CD4-positive, alpha-beta memory T cell (primary cell): ENCODE measurements at regions not wholly inside any gene's neighbourhood (a gene's known extent, or its start where the extent isn't known, plus 50 kb on each side); places are given as distances from the start of the nearest gene placed in this dataset.
"Not testable (repeated sequence)": the region's sequence is repeated elsewhere in the genome, so short reads cannot be mapped to it uniquely, and the experiment has no call there.

Experiments used
- CTCF ChIA-PET: fragments of 350-600 bp; sonication (Branson Sonifier 250); formaldehyde crosslinking; loops from one replicate; lab custom pipeline; 2021; ENCODE audit warnings: inconsistent platforms; ENCODE audit not compliant: partially characterized antibody; lab: Charles Lee
- POLR2A ChIA-PET: fragments of 350-600 bp; sonication (Branson Sonifier 250); formaldehyde crosslinking; loops from one replicate; lab custom pipeline; 2021; ENCODE audit not compliant: partially characterized antibody; lab: Charles Lee
- DNase-seq, 5 donors: peaks; one replicate each; pipeline versions ENCODE4 v3.0.0 to v3.0.0-alpha.2; 2020 to 2022; ENCODE audit warnings: mixed read lengths in 1 of 5
- H3K27ac ChIP-seq: one replicate; pipeline ENCODE4 v1.7.0; 2013; ENCODE audit warnings: low read depth, low read length
- H3K27me3 ChIP-seq: 2 replicates; pipeline ENCODE4 v1.7.0; 2013; ENCODE audit warnings: mild to moderate bottlenecking, low read length, moderate library complexity; ENCODE audit not compliant: insufficient read depth
- H3K36me3 ChIP-seq: 2 replicates; pipeline ENCODE4 v1.7.0; 2013; ENCODE audit warnings: mild to moderate bottlenecking, low read length, moderate library complexity; ENCODE audit not compliant: insufficient read depth
- H3K4me1 ChIP-seq: 2 replicates; pipeline ENCODE4 v1.7.0; 2013; ENCODE audit warnings: mild to moderate bottlenecking, low read length, moderate library complexity; ENCODE audit not compliant: insufficient read depth
- H3K4me3 ChIP-seq, 2 donors: one replicate each; pipeline ENCODE4 v1.7.0; 2013; ENCODE audit warnings: low read length in 2 of 2, mild to moderate bottlenecking in 1 of 2
- H3K9me3 ChIP-seq, 2 donors: one replicate each; pipeline ENCODE4 v1.7.0; 2013; ENCODE audit warnings: low read length in 2 of 2, control low read depth in 1 of 2; ENCODE audit not compliant: control insufficient read depth in 1 of 2
- H3K27ac Mint-ChIP-seq, 7 donors: one replicate each; pipeline ENCODE4 v1.8.0; 2020 to 2021; ENCODE audit warnings: mixed read lengths in 7 of 7, mild to moderate bottlenecking in 6 of 7, inconsistent platforms in 3 of 7, moderate library complexity in 3 of 7
- H3K27me3 Mint-ChIP-seq, 2 donors: one replicate each; pipeline ENCODE4 v1.8.0; 2020 to 2021; ENCODE audit warnings: mixed read lengths in 2 of 2
- H3K36me3 Mint-ChIP-seq, 2 donors: one replicate each; pipeline ENCODE4 v1.8.0; 2020 to 2021; ENCODE audit warnings: mixed read lengths in 2 of 2, inconsistent platforms in 1 of 2, mild to moderate bottlenecking in 1 of 2
- H3K4me1 Mint-ChIP-seq, 4 donors: one replicate each; pipeline ENCODE4 v1.8.0; 2020 to 2021; ENCODE audit warnings: mixed read lengths in 4 of 4, mild to moderate bottlenecking in 1 of 4
- H3K4me3 Mint-ChIP-seq, 8 donors: one replicate each; pipeline ENCODE4 v1.8.0; 2020 to 2021; ENCODE audit warnings: mixed read lengths in 8 of 8, mild to moderate bottlenecking in 7 of 8, moderate library complexity in 6 of 8, inconsistent platforms in 3 of 8
- H3K9me3 Mint-ChIP-seq, 8 donors: one replicate each; pipeline ENCODE4 v1.8.0; 2020 to 2021; ENCODE audit warnings: mixed read lengths in 8 of 8, mild to moderate bottlenecking in 5 of 8, inconsistent platforms in 3 of 8, moderate library complexity in 1 of 8
- intact Hi-C: fragments of 100-400 bp; cut with micrococcal nuclease; formaldehyde crosslinking; loops from one replicate; pipeline ENCODE4 v1.15.1; 2023

DNA sequence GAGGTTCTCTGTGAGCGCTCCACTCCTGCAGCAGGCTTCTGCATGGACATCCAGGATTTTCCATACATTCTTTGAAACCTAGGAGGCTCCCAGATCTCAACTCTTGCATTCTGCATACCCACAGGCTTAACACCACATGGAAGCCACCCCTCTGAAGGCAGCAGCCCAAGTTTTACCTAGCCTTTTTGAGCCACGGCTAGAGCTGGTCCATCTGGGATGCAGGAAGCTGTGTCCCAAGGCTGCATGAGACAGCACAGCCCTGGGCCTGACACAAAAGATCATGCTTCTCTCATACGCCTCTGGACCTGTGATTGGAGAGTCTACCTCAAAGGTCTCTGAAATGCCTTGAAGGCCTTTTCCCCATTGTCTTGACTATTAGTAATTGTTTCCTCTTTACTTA lies 53.6 kb upstream of the RPRM start:
- Mint-ChIP-seq H3K27me3 (no peaks in the 10 kb centered on the region), H3K9me3 (peaks cover 0 to 2% (median 0%) of the 10 kb centered on the region in 8 donors), H3K27ac (no peak overlapping the region), H3K4me1 (no peaks in the 10 kb centered on the region), H3K4me3 (no peak overlapping the region), H3K36me3 (no peaks in the 10 kb centered on the region)
- H3K36me3 ChIP-seq = no peaks in the 10 kb centered on the region
- ChIA-PET POLR2A (no interaction called here), CTCF (no interaction called here)
- intact Hi-C loops = no loop called here
- no peak overlapping the region for H3K27ac ChIP-seq
- no peaks in the 10 kb centered on the region for H3K4me1 ChIP-seq
- DNase-seq = no peak
- no peaks in the 10 kb centered on the region for H3K9me3 ChIP-seq
- no peak overlapping the region for H3K4me3 ChIP-seq
- no peaks in the 10 kb centered on the region for H3K27me3 ChIP-seq

DNA sequence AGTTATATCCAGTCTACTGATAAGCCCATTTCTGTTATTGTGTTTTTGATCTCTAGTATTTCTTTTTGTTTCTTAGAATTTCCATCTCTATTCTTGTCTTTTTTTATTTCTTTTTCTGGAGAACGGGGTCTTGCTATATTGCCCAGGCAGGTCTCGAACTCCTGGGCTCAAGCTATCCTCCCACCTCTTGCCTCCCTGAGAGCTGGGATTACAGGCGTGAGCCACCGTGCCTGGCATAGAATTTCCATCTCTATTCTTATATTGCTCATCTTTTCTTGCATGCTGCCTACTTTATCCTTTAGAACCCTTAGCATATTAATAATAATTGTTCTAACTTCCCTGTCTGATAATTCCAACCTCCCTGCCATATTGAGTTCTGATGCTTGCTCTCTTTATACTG lies 55.2 kb upstream of the RPRM start:
- CTCF ChIA-PET, intact Hi-C loops, H3K4me1 Mint-ChIP-seq, H3K9me3 ChIP-seq, DNase-seq, H3K27ac Mint-ChIP-seq, H3K4me3 ChIP-seq, H3K27me3 ChIP-seq, POLR2A ChIA-PET, H3K36me3 Mint-ChIP-seq, H3K9me3 Mint-ChIP-seq, H3K27me3 Mint-ChIP-seq, H3K4me1 ChIP-seq, H3K36me3 ChIP-seq, H3K4me3 Mint-ChIP-seq, H3K27ac ChIP-seq: not testable (repeated sequence)

DNA sequence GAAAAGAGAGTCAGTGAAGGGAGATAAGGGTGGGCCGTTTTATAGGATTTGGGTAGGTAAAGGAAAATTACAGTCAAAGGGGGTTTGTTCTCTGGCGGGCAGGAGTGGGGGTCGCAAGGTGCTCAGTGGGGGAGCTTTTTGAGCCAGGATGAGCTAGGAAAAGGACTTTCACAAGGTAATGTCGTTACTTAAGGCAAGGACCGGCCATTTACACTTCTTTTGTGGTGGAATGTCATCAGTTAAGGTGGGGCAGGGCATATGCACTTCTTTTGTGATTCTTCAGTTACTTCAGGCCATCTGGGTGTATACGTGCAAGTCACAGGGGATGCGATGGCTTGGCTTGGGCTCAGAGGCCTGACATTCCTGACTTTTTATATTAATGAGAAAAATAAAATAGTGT lies 56.0 kb upstream of the RPRM start:
- H3K27ac ChIP-seq, H3K9me3 ChIP-seq, H3K4me3 ChIP-seq, POLR2A ChIA-PET, H3K4me3 Mint-ChIP-seq, H3K4me1 ChIP-seq, H3K27me3 Mint-ChIP-seq, DNase-seq, H3K36me3 ChIP-seq, intact Hi-C loops, CTCF ChIA-PET, H3K36me3 Mint-ChIP-seq, H3K4me1 Mint-ChIP-seq, H3K27me3 ChIP-seq, H3K27ac Mint-ChIP-seq, H3K9me3 Mint-ChIP-seq: not testable (repeated sequence)

DNA sequence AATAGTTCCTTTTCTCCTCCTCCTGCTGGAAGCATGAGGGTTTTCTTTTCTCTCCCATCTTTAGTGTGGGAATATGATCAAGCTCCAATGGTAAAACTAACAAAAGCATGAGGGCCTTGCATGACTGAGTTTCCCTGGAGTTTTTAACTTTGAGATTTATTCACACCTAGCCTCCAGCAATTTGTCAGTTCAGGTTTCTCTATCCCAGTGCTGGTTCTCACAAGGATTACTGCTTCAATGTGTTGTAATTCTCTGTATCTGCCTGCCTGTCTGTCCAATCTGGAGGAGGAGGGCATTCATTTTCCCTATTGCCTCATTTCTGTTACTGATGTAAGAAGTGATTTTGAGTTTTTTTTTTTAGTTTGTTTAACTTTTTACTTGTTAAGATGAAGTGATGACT lies 57.6 kb upstream of the RPRM start:
- no peaks in the 10 kb centered on the region for H3K4me1 ChIP-seq
- CTCF ChIA-PET = interaction anchor here (1.1 kb wide), 1 partner anchor 17 kb away, joined by 3 read pairs; no protein-coding TSS in a partner anchor
- H3K27me3 ChIP-seq = no peaks in the 10 kb centered on the region
- no peak overlapping the region for H3K4me3 ChIP-seq
- H3K9me3 Mint-ChIP-seq = peaks cover 0 to 9% (median under 1%) of the 10 kb centered on the region in 8 donors
- POLR2A ChIA-PET = no interaction called here
- H3K27ac ChIP-seq = no peak overlapping the region
- no peaks in the 10 kb centered on the region for H3K36me3 ChIP-seq
- H3K27me3 Mint-ChIP-seq = no peaks in the 10 kb centered on the region
- no peaks in the 10 kb centered on the region for H3K4me1 Mint-ChIP-seq
- no peaks in the 10 kb centered on the region for H3K36me3 Mint-ChIP-seq
- no peak for DNase-seq
- H3K4me3 Mint-ChIP-seq = no peak overlapping the region
- H3K9me3 ChIP-seq = no peaks in the 10 kb centered on the region
- intact Hi-C loops = no loop called here
- H3K27ac Mint-ChIP-seq = no peak overlapping the region

DNA sequence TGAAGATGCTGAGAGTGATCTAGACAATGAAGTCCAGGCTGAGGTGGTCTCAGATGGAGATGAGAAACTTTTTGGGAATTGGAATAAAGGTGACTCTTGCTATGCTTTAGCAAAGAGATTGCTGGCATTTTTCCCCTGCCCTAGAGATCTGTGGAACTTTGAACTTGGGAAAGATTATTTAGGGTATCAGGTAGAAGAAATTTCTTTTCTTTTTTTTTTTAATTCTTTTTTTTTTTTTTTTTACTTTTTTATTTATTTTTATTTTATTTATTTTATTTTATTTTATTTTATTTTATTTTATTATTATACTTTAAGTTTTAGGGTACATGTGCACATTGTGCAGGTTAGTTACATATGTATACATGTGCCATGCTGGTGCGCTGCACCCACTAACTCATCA lies 59.5 kb upstream of the RPRM start:
- H3K27me3 Mint-ChIP-seq, DNase-seq, intact Hi-C loops, H3K4me3 ChIP-seq, CTCF ChIA-PET, H3K27me3 ChIP-seq, POLR2A ChIA-PET, H3K27ac Mint-ChIP-seq, H3K9me3 ChIP-seq, H3K27ac ChIP-seq, H3K4me3 Mint-ChIP-seq, H3K4me1 Mint-ChIP-seq, H3K4me1 ChIP-seq, H3K36me3 ChIP-seq, H3K36me3 Mint-ChIP-seq: not testable (repeated sequence)
- peaks cover 0 to 15% (median 2%) of the 10 kb centered on the region in 8 donors for H3K9me3 Mint-ChIP-seq

DNA sequence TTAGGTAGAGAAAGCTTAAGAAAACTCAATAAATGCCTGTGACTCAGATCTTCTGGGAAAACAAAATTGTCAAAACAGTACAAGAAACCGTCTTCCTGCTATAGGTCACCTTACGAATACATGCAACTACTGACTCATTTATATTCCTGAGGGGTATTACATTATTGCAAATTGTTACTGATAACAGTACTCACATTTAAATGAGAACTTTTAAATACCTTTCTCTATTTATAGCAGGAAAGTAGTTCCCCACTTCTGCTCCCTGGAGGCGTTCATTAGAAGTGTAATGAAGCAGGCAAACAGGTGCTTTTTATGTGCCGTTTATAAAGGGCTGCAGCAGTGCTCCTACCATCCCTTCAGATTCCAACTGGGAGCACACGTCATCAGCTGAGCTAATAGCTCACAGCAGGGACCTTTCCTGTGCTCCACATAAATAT lies 65.1 kb upstream of the RPRM start:
- H3K36me3 Mint-ChIP-seq = no peaks in the 10 kb centered on the region
- intact Hi-C loops = no loop called here
- no peaks in the 10 kb centered on the region for H3K4me1 Mint-ChIP-seq
- H3K27me3 Mint-ChIP-seq = peaks cover 0 to 3% of the 10 kb centered on the region in 2 donors
- no peaks in the 10 kb centered on the region for H3K36me3 ChIP-seq
- no peak overlapping the region for H3K4me3 ChIP-seq
- no peaks in the 10 kb centered on the region for H3K9me3 ChIP-seq
- POLR2A ChIA-PET = no interaction called here
- H3K27ac Mint-ChIP-seq = no peak overlapping the region
- no peak overlapping the region for H3K27ac ChIP-seq
- no peak overlapping the region for H3K4me3 Mint-ChIP-seq
- H3K9me3 Mint-ChIP-seq = peaks cover 0 to 10% (median 2%) of the 10 kb centered on the region in 8 donors
- no peaks in the 10 kb centered on the region for H3K27me3 ChIP-seq
- DNase-seq = no peak
- CTCF ChIA-PET = no interaction called here
- H3K4me1 ChIP-seq = no peaks in the 10 kb centered on the region

DNA sequence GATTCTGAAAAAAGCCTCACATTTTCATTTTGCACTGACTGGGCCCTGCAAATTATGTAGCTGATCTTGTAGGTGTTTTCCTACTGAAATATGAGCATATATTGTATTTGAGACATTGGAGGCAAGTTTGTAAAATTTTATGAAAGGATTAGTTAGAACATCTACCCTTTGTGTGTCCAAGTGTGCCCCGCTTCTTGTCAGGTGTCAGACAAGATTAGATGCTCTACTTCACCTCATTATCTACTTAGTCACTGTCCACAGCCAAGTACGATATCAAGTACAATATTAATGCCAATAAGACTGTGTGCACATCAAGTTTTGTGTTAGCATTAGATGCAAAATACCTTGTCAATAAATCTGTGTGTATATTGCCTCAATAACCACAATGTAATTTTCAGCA lies 67.8 kb upstream of the RPRM start:
- CTCF ChIA-PET = no interaction called here
- no peaks in the 10 kb centered on the region for H3K9me3 ChIP-seq
- Mint-ChIP-seq H3K27ac (no peak overlapping the region), H3K9me3 (peaks cover 0 to 4% (median 0%) of the 10 kb centered on the region in 8 donors), H3K27me3 (peaks cover 0 to 3% of the 10 kb centered on the region in 2 donors), H3K36me3 (no peaks in the 10 kb centered on the region), H3K4me1 (no peaks in the 10 kb centered on the region), H3K4me3 (no peak overlapping the region)
- POLR2A ChIA-PET = no interaction called here
- no peaks in the 10 kb centered on the region for H3K36me3 ChIP-seq
- H3K4me1 ChIP-seq = no peaks in the 10 kb centered on the region
- H3K27ac ChIP-seq = no peak overlapping the region
- intact Hi-C loops = no loop called here
- DNase-seq = no peak
- H3K27me3 ChIP-seq = no peaks in the 10 kb centered on the region
- H3K4me3 ChIP-seq = no peak overlapping the region

DNA sequence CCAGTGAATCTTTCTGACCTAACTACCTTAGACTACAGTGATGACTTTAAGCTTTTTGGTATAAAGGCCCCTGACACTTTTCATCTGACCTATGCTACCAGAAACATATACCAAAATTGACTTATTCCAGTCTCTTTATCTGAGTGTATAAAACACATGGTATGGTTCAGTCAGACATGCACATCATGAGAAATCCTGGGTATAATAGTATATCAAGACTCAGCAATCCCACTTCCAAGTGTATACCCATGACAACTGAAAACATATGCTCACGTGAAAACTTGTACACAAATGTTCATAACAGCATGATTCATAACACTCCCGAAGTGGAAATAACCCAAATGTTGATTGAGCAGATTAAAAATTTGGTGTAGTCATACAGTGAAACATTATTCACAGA lies 70.0 kb upstream of the RPRM start:
- Histone ChIP-seq H3K4me1 (no peaks in the 10 kb centered on the region), H3K36me3 (no peaks in the 10 kb centered on the region), H3K27me3 (no peaks in the 10 kb centered on the region), H3K27ac (no peak overlapping the region), H3K4me3 (no peak overlapping the region), H3K9me3 (no peaks in the 10 kb centered on the region)
- CTCF ChIA-PET = no interaction called here
- Mint-ChIP-seq H3K9me3 (peaks cover 0 to 2% (median 0%) of the 10 kb centered on the region in 8 donors), H3K4me1 (no peaks in the 10 kb centered on the region), H3K27me3 (no peaks in the 10 kb centered on the region), H3K27ac (no peak overlapping the region), H3K4me3 (no peak overlapping the region), H3K36me3 (no peaks in the 10 kb centered on the region)
- no peak for DNase-seq
- POLR2A ChIA-PET = no interaction called here
- intact Hi-C loops = no loop called here
